Brain microvascular endothelial cell (primary cell): ENCODE measurements at regions not wholly inside any gene's neighbourhood (a gene's known extent, or its start where the extent isn't known, plus 50 kb on each side); places are given as distances from the start of the nearest gene placed in this dataset.

ENCODE experiments used
- DNase-seq: peaks from one replicate; pipeline ENCODE4 v3.0.0-alpha.2; 2020
- H3K27ac ChIP-seq: fragments of 250-450 bp; sonication (Bioruptor Pico); 2 replicates; pipeline ENCODE4 v1.5.1; 2020; ENCODE audit warnings: mild to moderate bottlenecking, moderate library complexity
- H3K27me3 ChIP-seq: fragments of 250-450 bp; sonication (Bioruptor Pico); replicated peaks from 2 replicates; pipeline ENCODE4 v1.5.1; 2020; ENCODE audit warnings: mild to moderate bottlenecking
- H3K36me3 ChIP-seq: fragments of 250-450 bp; sonication (Bioruptor Pico); replicated peaks from 2 replicates; pipeline ENCODE4 v1.5.1; 2020; ENCODE audit warnings: mild to moderate bottlenecking
- H3K4me3 ChIP-seq: 2 replicates; pipeline ENCODE4 v1.5.1; 2011; ENCODE audit warnings: low read depth, mild to moderate bottlenecking, control low read depth, low read length, moderate library complexity
- CTCF ChIP-seq: IDR thresholded peaks from 2 replicates; pipeline ENCODE4 v1.5.1; 2011; ENCODE audit warnings: low read depth, mild to moderate bottlenecking, moderate library complexity, low read length, control low read depth, inconsistent platforms; ENCODE audit errors: missing control alignments
- in situ Hi-C: cut with HindIII; loops from 2 replicates; pipeline ENCODE4 v1.10.0; 2017; ENCODE audit warnings: low sequenced_read_pairs, low pct_ligation_motif_present

GRCh38 chr3:13972679-13973379 lies 93.0 kb upstream of the WNT7A start:
- Histone ChIP-seq H3K36me3 (no peaks in the 10 kb centered on the region), H3K4me3 (no peak overlapping the region), H3K27me3 (no peaks in the 10 kb centered on the region), H3K27ac (no peak overlapping the region)
- TF ChIP-seq CTCF: no peak
- in situ Hi-C loops: no loop called here
- DNase-seq: no peak

GRCh38 chr3:13966302-13966701 lies 86.4 kb upstream of the WNT7A start:
- Histone ChIP-seq H3K4me3 (no peak overlapping the region), H3K27me3 (no peaks in the 10 kb centered on the region), H3K27ac (no peak overlapping the region), H3K36me3 (no peaks in the 10 kb centered on the region)
- DNase-seq: no peak
- in situ Hi-C loops: no loop called here
- TF ChIP-seq CTCF: no peak

DNA sequence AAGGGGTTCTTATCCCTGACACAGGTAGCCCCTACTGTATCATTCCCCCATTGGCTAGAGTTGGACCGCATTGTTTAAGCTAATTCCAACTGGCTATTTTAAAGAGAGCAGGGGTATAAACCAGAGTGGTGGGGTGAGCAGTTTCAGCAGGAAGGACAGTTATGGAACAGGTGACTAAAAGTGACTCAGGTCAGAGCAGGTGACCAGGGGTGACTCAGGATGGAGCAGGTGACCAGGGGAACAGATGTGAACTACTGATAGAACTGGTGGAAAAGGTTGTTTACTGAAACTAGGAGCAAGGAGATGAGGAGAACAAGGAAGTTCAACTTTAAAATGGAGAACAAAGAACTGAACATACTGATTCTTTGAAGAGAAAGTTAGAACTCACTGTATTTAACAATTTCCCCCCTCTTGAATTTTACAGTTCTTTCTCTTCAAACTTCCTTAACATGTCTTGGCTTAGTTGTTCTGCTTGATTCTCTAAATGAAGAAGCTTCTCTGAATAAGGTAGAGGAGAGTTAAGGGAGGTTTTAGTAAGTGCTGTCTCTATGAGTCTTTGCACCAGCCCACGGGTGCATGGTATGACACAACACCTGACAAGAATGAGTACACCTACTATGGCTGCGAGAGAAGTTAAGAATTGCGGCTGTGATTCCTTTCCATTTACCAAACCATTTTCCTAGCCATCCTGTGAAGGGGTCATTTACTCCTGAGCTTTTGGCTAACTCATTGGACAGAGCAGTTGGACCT lies 83.4 kb upstream of the WNT7A start:
- in situ Hi-C loops: no loop called here
- H3K27me3 ChIP-seq: no peaks in the 10 kb centered on the region
- no peak overlapping the region for H3K4me3 ChIP-seq
- no peak for TF ChIP-seq CTCF
- H3K36me3 ChIP-seq: no peaks in the 10 kb centered on the region
- no peak overlapping the region for H3K27ac ChIP-seq
- no peak for DNase-seq

- in situ Hi-C loops: no loop called here
- Histone ChIP-seq H3K27me3 (no peaks in the 10 kb centered on the region), H3K4me3 (no peak overlapping the region), H3K36me3 (no peaks in the 10 kb centered on the region), H3K27ac (no peak overlapping the region)
- no peak for DNase-seq
- no peak for TF ChIP-seq CTCF
Measured at GRCh38 chr3:13954741-13955483, 75.0 kb upstream of the WNT7A start.

- Histone ChIP-seq H3K4me3 (no peak overlapping the region), H3K27ac (no peak overlapping the region), H3K36me3 (no peaks in the 10 kb centered on the region), H3K27me3 (no peaks in the 10 kb centered on the region)
- in situ Hi-C loops: no loop called here
- TF ChIP-seq CTCF: no peak
- no peak for DNase-seq
Measured at GRCh38 chr3:13954266-13954665, 74.4 kb upstream of the WNT7A start.
